Gastroesophageal sphincter (tissue), 2 donors: ENCODE measurements at regions not wholly inside any gene's neighbourhood (a gene's known extent, or its start where the extent isn't known, plus 50 kb on each side); places are given as distances from the start of the nearest gene placed in this dataset.

Source experiments
- EP300 ChIP-seq: sonication (generic); formaldehyde crosslinking; IDR thresholded peaks from one replicate; pipeline ENCODE4 v1.6.1; 2017; ENCODE audit warnings: antibody characterized with exemption, mild to moderate bottlenecking
- POLR2AphosphoS5 ChIP-seq: sonication (generic); formaldehyde crosslinking; IDR thresholded peaks from one replicate; pipeline ENCODE4 v1.6.1; 2017; ENCODE audit warnings: antibody characterized with exemption

DNA sequence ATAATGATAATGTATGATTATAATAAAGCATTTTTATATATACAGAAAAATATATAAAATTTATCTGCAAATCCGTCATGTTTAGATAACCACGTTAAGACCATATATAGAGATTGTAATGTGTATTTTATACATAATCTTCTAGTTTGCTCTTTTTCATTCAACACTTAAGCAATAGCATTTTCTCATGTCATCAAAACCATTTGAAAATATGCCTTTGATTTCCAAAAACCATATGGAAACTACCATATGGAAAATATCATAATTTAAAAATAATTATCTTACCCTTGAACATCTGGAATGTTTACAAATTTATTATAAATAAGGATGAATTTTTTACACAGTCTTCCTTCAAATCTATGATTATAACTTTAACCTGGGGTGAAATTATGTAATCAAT lies 250.4 kb upstream of the NPSR1 start:
- TF ChIP-seq POLR2AphosphoS5 (no peak), EP300 (no peak)
